HG03139 (cell line): ENCODE measurements at regions not wholly inside any gene's neighbourhood (a gene's known extent, or its start where the extent isn't known, plus 50 kb on each side); places are given as distances from the start of the nearest gene placed in this dataset.
"Not testable (repeated sequence)": the region's sequence is repeated elsewhere in the genome, so short reads cannot be mapped to it uniquely, and the experiment has no call there.

Experiments used
- ATAC-seq: cut with Tn5 transposase; IDR thresholded peaks from one replicate; pipeline ENCODE4 v1.9.1; 2021; ENCODE audit not compliant: unreplicated experiment

GRCh38 chrX:959595-959994 is 252.9 kb downstream of the CRLF2 start:
- ATAC-seq, result no peak

- not testable (repeated sequence) for ATAC-seq
Observed at GRCh38 chrX:955168-955781, 257.2 kb downstream of the CRLF2 start.

- ATAC-seq, result no peak
Observed at GRCh38 chrX:953879-954482, 258.5 kb downstream of the CRLF2 start.

- no peak for ATAC-seq
Observed at GRCh38 chrX:952816-953215, 259.6 kb downstream of the CRLF2 start.

GRCh38 chrX:947262-947661 is 265.2 kb downstream of the CRLF2 start:
- ATAC-seq, result not testable (repeated sequence)

GRCh38 chrX:943035-943434 is 269.4 kb downstream of the CRLF2 start:
- no peak for ATAC-seq

GRCh38 chrX:940691-941090 is 271.8 kb downstream of the CRLF2 start:
- ATAC-seq, result no peak

GRCh38 chrX:936979-937769 is 275.3 kb downstream of the CRLF2 start:
- no peak for ATAC-seq

GRCh38 chrX:933611-934010 is 278.8 kb downstream of the CRLF2 start:
- ATAC-seq, result no peak

- no peak for ATAC-seq
Observed at GRCh38 chrX:928606-929005, 283.8 kb downstream of the CRLF2 start.

- no peak for ATAC-seq
Observed at GRCh38 chrX:926991-927390, 285.5 kb downstream of the CRLF2 start.

GRCh38 chrX:926070-926469 is 286.4 kb downstream of the CRLF2 start:
- ATAC-seq, result no peak

GRCh38 chrX:925652-926061 is 286.8 kb downstream of the CRLF2 start:
- no peak for ATAC-seq

- ATAC-seq, result no peak
Observed at GRCh38 chrX:925094-925493, 287.4 kb downstream of the CRLF2 start.

- ATAC-seq, result no peak
Observed at GRCh38 chrX:924017-924416, 288.4 kb downstream of the CRLF2 start.

GRCh38 chrX:920234-920799 is 289.7 kb downstream of the SHOX start:
- no peak for ATAC-seq

GRCh38 chrX:916230-916599 is 285.6 kb downstream of the SHOX start:
- ATAC-seq, result no peak

GRCh38 chrX:915427-916229 is 285.0 kb downstream of the SHOX start:
- no peak for ATAC-seq

GRCh38 chrX:914206-914605 is 283.6 kb downstream of the SHOX start:
- ATAC-seq, result no peak

GRCh38 chrX:912677-913076 is 282.1 kb downstream of the SHOX start:
- ATAC-seq, result no peak

GRCh38 chrX:909068-909467 is 278.5 kb downstream of the SHOX start:
- not testable (repeated sequence) for ATAC-seq
